Stimulated activated CD4-positive, alpha-beta T cell treated with anti-CD3 and anti-CD28 coated beads, Interleukin-15, amount 100 ng/mL, for 24 hours (primary cell): ENCODE measurements at regions not wholly inside any gene's neighbourhood (a gene's known extent, or its start where the extent isn't known, plus 50 kb on each side); places are given as distances from the start of the nearest gene placed in this dataset.
"Not testable (repeated sequence)": the region's sequence is repeated elsewhere in the genome, so short reads cannot be mapped to it uniquely, and the experiment has no call there.

Experiments
- DNase-seq: peaks from one replicate; pipeline ENCODE4 v3.0.0-alpha.2; 2020

DNA sequence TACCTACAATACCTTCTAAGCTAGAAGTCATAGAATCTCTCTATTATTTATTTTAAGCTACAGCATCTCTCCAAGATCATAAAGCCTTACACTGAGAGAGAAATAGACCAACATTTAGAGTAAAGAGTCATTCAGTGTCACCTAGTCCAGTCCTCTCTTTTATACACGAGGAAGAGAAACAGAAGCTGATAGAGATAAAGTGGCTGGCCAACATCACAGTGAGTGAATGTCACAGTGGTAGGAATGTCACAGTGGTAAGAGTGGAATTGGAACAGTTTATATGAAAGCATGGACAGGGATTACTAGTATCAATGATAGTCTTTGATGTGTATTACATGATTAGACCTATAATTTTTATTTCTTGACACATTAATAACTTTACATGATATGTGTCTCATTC, 307.8 kb upstream of the NBPF12 start:
- not testable (repeated sequence) for DNase-seq

DNA sequence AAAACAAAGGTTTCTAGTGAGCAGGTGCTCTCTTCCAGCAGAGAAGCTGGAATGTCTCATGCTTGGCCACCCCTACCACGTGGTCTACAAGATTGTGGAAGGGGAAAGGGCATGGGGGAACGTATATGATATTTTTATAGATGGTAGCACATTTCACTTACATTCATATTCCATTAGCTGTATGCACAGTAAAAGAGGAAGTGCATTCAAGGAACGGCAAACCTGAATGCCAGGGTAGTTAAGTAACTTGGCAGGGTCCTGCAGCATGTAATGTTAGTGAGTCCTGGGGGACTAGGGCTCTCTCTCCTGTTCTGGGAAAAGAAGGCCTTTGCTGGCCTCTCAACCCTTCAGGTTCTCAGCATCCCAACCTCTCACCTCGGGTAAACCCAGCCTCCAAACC, 319.5 kb upstream of the NBPF12 start:
- DNase-seq, result not testable (repeated sequence)

DNA sequence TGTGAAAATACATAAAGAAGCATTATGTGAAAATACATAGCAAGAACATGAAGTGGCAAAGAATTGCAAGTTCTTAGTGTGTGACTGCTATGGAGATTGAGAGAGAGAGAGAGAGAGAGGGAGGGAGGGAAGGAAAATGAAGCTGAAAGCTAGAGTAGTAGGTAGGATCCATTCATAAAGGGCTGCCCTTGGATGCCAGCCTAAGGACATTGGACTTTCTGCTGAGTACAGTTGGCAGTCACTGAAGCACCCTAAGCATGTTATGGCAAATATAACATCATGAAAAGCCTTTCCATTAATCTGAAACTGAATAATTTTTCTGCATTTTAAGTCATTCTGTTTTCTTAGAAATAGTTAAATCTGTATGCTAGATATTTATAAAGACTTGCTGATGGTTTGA, 333.4 kb upstream of the NBPF12 start:
- not testable (repeated sequence) for DNase-seq

DNA sequence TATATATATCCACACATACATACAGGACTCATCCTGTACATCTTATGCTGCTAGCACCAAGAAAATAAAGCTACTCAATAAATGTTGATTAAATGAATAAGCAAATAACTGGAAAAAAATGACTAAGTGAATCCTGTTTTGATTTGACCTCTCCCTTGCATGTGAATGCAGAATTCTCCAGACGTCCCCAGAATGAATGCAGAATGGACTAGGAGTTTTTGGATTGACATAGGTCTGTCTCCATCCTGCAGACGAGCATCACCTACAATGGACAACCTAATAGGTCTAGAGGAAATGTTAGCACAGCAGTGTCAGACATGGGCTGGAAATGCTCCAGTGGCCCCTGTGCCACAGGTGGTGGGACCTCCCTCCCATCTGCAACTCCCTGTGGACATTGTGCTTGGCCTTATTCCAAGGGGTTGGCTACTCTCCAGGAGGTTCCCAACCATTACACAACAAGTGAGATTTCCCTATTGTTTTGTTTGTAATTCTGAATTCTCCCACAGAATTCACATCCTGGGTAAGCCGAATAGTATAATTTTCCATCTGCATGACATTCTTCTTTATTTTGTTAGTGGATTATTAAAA, 337.3 kb upstream of the NBPF12 start:
- not testable (repeated sequence) for DNase-seq

DNA sequence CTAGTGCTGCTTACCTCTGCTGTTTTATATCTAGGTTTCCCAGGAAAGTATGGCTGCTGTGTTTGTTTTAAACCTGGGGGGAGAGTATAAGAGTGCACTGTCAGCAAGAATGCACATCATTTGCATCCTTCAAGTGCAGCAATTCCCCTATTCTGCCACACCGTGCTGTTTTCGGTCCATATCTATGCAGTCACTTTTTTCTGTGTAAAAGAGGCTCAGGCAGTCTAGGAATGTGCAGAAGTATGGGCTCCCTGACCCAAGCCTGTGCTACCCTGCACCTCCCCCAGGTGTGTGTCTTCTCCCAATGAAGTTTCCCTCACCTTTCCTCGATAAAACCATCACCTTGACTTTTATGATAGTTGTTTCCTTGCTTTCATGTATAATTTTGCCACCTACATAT, 338.2 kb upstream of the NBPF12 start:
- not testable (repeated sequence) for DNase-seq

DNA sequence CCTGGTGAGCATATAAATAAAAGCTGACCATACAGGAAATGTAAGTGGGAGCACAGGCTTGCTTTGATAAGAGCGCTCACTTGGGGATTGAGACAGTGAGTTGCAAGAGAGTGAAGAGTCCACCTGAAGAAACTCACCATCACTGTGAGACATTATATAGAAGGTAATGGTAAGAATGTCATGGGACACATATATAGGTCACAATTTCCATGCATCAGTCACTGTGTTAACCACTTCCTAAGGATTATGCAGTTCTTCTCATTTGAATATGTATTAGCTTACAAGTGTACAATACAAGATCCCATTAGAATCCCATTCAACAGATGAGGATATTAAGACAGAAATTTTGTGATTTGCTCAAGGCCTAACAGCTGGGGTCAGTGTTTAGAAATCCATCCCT, 352.4 kb upstream of the NOTCH2NLA start:
- DNase-seq, result not testable (repeated sequence)

DNA sequence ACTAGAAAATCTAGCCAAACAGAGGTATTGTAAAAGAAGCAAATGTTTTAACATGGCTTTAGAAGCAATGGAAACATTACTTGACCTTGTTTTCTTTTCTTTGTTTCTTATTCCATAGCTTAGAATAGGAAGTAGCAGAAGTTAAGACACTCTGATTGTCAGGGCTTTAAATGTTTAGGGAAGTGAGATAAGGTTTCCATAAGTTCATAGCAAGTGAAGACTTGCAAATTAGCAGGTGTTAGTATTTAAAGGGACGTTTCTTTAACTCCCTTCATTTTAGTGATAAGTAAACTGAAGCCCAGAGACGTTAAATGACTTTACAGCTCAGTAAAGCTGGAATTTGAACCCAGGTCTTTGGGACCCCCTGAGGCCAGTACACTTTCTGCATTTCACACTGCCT, 338.7 kb upstream of the NOTCH2NLA start:
- not testable (repeated sequence) for DNase-seq

DNA sequence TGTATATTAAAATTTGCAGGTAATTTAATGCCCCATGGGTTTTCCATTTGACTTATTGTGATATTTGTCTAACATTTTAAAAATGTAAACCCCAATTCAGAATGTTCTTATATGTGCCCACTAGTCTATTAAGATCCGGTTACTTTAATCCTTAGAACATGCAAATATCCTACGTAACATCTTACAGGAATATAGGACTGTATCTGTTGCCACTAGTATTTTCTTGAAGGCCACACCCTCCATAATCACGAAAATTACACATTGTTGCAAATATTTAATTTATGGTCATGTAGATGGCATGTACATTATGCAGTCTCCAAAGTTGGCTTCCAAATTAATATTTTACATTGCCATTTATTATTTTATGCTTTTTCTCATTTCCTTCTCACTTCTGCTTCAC, 329.2 kb upstream of the NOTCH2NLA start:
- DNase-seq, result not testable (repeated sequence)

DNA sequence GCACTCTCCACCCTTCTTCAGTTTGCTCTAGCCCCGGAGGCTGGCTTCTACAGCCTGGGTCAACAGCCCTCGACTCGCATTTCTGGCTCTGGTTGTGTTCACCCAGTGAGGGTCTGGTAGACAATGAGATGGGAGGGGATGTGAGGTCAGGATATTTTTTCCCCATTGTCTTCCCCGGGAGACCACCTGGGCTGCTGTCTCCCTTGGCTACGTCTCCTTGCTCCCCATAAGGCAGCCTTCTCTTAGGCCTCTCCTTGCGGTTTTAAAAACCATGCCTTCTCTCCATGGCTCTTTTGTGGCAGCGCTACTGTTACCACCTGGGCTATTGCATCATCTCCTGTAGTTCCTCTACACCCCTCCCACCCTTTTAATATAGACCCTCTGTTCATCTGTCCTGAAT, 327.6 kb upstream of the NOTCH2NLA start:
- DNase-seq, result not testable (repeated sequence)

DNA sequence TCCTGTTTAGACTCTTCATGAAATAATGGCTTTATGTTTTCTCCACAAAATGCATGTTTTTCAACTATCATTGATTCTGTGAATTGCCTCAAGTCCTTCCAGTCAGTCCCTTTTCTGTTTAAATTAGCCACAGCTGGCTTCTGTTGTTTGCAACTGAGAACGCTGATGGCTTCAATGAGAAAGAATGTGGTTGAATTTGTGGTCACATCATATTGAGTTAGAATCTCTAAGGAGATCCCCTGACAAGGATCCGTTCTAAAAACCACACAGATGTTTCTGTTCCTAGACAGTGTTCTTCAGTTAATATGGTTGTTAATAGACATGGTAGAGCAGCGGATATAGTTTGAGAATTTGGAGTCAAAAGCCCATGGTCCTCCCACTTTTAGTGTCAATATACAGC, 323.6 kb upstream of the NOTCH2NLA start:
- DNase-seq, result not testable (repeated sequence)

DNA sequence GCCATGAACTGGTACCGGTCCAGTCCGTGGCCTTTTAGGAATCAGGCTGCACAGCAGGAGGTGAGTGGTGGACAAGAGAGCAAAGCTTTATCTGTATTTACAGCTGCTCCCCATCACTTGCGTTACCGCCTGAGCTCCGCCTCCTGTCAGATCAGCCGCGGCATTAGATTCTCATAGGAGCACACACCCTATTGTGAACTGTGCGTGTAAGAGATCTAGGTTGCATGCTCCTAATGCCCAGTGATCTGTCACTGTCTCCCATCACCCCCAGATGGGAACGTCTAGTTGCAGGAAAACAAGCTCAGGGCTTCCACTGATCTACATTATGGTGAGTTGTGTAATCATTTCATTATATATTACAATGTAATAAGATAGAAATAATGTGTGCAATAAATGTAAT, 319.9 kb upstream of the NOTCH2NLA start:
- not testable (repeated sequence) for DNase-seq

DNA sequence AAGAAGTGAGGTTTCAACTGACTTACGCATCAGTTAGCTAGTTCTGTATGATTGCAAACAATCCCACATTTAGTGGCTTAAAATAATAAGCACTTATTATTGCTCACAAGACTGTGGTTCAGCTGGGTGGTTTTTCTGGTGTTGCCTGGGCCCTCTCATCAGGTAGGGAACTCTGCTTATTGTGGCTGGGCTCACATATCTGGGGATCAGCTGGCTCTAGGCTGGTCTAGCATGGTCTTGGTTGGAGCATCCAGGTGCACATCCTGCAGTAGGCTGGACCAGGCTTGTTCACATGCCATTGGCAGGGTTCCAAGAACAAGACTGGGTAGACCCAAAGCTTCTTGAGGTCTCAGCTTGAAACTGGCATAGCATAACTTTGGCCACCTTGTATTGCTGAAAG, 317.4 kb upstream of the NOTCH2NLA start:
- not testable (repeated sequence) for DNase-seq

DNA sequence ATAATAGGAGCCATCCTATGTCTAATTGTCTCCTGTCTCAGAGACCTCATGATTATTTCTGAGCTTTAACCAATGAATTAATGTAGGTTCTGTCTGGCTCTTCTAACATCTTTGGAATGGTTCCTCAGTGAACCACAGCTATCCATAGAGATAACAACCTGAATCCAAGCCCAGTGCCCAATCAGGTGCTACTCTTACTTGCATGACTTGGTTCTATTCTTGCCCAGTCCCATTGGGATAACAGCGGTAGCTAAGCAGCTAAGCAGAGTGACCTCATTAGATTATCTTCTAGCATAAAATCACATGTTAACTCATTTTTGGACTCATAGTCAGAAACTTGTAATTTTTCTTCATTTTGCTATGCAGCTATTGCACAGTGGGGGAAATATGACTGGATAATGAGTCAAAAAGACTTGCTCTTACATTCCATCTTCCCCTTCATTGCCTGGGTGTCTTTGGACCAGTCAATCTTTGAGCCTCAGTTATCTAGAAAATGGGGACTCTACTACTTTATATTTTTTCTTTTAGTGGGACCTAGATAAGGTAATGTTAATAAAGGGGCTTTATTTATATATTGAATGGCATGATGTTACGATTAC, 309.1 kb upstream of the NOTCH2NLA start:
- DNase-seq, result not testable (repeated sequence)

DNA sequence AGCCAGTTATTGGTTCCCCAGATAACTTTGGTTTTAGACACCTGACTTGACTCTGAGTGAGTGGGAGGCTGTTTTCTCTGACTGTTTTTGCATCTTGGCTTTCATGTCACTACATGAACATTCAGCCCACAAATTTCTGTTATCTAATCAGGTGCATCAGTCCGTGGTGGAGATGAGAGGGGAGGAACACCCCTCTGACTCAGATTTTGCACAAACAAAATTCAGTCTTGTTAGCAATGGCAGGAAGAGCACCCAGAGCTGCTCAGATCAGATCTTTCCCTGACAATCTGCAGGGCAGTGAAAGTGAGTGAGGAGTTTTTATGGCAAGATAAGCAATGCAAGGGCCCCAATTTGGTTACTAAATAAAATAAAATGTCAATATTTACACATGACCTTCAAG, 307.2 kb upstream of the NOTCH2NLA start:
- DNase-seq, result not testable (repeated sequence)

DNA sequence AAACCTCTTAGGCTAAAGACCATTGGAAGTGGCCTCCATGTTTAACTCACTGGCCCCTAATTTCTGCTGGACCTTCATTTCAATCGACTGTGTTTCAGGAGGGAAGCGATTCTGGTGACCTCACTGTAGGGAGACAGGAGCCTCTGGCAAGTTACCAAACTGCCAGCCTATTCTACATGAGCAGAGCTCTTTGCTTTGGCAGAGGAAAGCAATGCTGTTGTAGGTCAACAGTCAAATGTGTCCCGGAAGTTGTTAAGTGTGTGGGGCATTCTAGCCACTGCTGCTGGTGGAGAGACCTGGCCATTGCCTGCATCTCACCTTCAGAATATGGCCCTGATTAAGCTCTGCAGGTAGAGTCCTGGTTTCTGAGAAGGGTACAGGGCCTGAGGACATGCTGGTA, 306.8 kb upstream of the NOTCH2NLA start:
- DNase-seq, result not testable (repeated sequence)

DNA sequence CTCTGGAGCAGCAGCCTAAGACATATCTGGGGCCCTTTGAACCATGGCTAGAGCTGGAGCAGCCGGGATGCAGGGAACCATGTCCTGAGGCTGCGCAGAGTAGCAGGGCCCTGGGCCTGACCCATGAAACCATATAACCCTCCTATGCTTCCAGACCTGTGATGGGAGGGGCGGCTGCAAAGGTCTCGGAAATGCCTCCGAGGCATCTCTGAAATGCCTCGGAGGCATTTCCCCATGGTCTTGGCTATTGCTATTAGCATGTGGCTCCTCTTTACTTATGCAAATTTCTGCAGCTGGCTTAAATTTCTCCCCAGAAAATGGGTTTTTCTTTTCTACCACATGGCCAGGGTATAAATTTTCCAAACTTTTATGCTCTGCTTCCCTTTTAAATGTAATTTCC, 302.1 kb upstream of the NOTCH2NLA start:
- not testable (repeated sequence) for DNase-seq

DNA sequence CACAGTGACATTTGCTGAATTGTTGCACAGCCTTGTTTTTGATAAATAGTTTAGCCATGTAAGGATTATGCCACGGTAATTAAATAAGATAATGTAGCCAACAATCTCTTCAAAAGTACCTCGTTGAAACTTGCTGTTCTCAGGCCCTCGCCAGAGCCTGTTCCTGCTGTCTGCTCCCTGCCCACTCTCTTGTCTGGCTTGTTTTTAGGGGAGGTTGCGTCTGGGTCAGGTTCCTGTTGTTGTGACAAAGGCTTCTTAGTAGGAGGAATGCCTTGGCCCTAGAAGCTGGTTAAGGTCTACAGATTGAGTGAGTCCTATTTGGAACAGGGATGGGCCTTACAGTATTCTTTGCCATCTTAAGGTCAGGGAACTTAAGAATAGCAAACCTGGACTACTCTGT, 294.0 kb upstream of the NOTCH2NLA start:
- not testable (repeated sequence) for DNase-seq

DNA sequence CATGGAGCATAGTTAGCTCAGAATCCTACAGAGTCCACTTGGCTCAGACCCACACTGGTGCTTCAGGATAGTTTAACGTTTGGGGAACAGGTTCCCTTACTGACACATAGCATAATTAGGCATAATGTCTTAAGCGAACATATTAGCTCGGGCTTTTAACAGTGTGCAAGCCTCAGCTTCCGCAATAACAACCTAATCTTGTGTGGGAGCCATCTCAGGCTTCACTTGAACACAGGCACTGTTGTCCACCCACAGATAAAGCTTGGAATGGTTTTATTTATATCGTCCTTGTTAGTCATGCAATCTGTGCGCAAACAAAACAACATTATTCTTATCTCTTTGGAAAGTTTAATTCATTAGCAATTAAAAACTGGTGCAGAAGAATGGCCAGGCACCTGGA, 293.5 kb upstream of the NOTCH2NLA start:
- not testable (repeated sequence) for DNase-seq

DNA sequence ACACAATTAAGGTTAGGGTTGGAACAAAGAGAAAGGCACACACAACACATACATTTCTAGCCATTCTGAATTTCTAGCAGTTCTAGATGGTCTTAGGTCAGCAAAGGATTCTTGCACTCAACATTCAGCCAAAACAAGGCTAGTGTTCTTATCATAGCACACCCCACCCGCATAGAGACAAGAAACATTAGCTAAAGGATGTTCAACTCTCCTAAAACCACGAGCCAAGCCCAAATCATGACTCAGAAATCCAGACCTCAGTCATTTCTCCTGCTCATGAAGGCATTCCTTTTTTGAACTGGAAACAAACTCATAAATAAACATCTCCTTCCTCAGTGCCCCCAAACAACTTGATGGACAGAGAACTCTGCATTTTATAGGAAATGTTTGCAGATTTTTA, 293.0 kb upstream of the NOTCH2NLA start:
- not testable (repeated sequence) for DNase-seq

DNA sequence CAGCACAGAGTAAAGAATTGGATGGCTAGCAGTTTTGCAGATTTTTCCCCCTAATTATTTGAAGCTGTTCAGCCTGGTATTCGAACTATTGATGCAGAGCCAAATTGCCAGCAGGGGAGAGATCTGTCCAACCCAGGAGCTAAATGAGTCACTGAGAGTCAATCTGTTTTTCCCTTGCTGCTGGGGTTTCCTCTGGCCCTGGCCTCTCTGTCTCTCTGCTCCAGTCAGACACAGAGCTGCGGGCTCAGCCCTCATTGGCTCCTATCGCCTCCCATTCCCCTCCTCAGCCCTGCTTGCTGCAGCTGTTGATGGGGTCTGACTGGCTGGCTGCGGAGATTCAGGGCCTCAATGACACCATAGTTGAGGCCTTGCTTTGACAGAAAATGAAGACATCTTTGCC, 284.9 kb upstream of the NOTCH2NLA start:
- DNase-seq, result not testable (repeated sequence)

DNA sequence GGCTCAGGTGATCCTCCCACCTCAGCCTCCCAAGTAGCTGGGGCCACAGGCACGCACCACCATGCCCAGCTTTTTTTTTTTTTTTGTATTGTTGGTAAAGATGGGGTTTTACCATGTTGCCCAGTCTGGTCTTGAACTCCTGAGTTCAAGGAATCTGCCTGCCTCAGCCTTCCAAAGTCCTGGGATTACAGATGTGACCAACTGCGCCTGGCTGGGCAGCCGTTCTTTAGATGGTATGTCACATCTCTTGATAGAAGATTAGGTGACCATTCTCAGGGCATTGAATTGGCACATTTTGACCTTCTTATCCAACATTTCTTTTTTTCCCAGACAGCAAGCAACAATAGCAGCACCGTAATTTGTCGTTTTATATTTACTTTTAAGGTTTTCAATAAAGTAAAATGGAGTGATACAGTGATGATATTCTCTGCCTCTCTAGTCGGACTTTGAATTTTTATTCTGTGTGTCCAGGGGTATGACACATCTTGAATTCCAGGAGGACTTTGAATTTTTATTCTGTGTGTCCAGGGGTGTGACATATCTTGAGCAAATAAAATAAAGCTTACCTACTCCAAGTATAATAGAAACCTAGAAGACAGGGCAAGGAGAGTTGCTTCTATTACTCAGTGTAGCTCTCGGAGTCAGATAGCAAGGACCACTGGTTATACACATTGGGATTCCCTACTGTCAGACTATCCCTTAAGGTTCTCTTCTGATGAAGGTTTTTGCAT, 282.4 kb upstream of the NOTCH2NLA start:
- DNase-seq, result not testable (repeated sequence)

DNA sequence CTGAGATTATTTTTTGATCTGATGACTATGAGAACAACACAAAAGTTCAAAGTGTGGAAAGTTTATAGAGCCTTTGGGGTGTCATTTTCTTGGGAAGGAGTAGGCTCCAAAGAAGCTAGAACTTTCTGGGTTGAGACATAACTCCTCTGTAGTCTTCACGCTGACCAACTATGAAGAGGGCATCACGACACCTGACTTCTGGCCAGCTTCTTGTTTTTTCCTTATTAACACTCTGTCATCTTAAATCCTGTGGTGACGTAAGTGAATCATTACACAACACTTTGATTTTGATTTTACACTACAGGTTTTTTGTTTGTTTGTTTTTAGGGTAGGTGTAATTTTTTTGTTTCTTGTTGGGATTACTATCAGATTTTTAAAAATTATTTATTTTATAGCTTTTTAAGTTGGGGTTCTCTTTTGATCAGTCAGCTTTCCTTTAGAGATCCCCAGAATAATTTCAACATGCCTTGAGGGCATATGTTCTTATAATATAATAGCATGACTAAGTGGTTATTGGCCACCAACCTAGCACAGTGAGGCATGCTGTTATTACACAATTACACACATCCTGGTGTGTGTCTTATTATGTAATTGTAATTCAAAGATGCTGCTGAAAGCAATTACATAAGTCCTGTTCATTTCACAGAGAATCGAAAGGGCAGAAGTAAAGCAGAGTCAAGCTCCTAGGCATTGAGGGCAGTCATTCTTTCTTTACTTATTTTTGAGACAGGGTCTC, 281.6 kb upstream of the NOTCH2NLA start:
- DNase-seq, result not testable (repeated sequence)

DNA sequence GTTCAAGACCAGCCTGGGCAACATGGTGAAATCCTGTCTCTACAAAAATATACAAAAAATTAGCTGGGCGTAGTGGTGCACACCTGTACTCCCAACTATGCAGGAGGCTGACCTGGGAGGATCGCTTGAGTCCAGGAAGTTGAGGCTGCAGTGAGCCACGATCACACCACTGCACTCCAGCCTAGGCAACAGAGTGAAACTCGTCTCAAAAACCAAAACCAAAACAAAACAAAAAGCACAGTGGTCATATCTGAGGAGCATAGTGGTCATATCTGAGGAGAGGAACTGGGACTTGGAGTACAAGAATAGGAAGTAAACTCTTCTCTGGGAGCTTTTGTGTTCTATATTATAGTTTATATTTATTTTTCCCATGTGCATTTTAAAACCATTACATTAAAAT, 275.3 kb upstream of the NOTCH2NLA start:
- not testable (repeated sequence) for DNase-seq
